ENCODE measurements at regions not wholly inside any gene's neighbourhood (a gene's known extent, or its start where the extent isn't known, plus 50 kb on each side); places are given as distances from the start of the nearest gene placed in this dataset.

- TF ChIP-seq CTCF (IDR thresholded peaks at IDR 0.05) (no peak), POLR2A (IDR thresholded peaks at IDR 0.05) (no peak)
Observed at GRCh38 chr7:125184801-125185200, 255.2 kb upstream of the POT1 start.

All from testis (tissue), 2 donors.